GM19025 (cell line): ENCODE measurements at regions not wholly inside any gene's neighbourhood (a gene's known extent, or its start where the extent isn't known, plus 50 kb on each side); places are given as distances from the start of the nearest gene placed in this dataset.

Source experiments
- ATAC-seq: cut with Tn5 transposase; IDR thresholded peaks from one replicate; pipeline ENCODE4 v1.9.1; 2021; ENCODE audit warnings: mild to moderate bottlenecking, low read depth, moderate library complexity; ENCODE audit not compliant: unreplicated experiment

DNA sequence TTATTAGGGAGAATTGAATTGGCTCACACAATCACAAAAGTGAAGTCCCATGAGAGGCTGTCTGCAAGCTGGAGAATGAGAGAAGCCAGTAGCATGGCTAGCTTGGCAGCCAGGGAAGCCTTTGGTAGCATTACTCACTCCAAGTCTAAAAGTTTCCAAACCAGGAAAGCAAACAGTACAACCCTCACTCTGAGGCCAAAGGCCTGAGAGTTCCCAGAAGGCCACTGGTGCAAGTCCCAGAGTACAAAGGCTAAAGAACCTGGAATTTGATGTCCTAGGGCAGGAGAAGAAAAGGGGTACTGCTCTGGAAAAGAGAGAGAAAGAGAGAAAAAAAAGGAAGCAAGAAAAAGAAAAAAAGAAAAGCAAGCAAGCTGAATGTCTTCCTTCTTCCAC, 318.2 kb downstream of the RND3 start:
- no peak for ATAC-seq

DNA sequence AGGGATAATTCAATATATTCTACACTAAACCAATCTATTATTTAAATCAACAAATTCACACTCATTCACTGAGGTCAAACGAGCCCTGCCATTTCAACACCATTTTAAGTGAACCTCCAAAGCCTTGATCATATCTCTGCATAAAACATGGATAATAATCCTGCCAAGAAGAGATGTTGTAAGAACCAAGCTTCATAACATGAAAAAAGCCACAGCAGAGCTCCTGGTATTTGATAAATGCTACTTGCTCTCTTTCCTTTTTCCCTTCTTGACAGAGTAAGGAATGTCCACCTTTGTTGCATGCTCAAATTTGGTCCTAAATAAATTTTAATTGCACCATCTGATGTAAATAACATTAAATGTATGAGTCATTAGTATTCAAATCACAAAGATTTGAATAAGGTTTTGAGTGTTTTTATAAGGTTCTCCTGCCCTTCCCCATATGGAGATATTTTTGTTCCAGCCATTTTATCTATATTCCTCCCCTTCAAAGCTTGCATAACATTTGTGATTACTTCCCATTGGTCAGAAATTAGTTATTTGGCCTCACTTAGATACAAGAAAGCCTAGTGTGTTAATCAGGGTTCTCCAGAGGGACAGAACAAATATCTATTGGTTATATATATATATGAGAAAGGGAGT, 318.8 kb downstream of the RND3 start:
- no peak for ATAC-seq

DNA sequence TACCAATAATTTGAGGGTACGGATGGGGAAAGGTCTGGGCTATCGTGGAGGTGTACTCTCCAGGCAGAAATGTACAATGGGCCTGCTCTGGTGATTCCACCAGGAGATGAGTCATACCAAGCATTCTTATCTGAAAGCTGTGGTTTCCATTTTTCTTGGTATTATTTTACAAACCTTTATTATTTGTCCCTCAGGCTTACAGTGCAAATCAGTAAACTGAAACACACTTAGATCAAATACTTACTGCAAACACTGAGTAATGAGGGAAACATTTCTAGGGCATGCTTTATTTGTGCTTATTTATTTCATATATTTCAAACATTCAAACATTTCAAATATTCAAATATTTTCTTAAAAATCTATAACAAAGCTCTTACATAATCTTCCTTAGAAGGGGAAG, 319.8 kb downstream of the RND3 start:
- peak; percentile 64 for ATAC-seq

DNA sequence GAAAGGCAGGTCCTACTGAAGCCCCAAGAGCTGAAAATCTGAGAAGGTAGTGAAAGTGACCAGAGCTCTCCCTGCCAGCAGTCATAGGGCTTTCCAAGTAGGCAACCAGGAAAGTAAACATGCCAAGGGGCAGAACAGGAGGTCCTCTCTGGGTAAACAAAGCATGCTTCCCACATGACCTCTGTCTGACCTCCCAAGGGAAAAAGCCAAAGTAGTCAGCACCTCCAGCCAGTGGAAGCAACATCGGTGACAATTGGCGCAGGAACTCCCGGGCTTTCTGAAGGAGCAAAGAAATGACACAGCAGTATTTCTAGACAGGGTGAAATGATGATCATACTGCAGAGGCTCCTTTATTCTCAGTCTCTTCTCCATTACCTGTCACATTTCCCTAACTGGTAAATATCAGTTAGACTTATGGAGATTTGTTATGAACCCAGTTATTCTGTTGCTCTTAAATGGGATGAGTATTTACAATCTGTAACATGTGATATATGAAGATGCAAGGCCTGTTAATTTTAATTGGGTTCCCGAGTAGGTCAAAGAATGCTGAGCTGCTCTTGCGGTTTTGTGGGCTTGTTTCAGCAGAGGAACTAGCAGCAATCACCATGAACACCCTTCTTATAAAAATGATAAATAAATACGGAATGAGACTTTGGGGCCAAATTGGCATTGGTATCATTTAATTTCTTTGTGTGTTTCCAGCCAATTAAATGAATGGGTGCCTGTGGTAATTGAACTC, 321.0 kb downstream of the RND3 start:
- ATAC-seq = no peak

DNA sequence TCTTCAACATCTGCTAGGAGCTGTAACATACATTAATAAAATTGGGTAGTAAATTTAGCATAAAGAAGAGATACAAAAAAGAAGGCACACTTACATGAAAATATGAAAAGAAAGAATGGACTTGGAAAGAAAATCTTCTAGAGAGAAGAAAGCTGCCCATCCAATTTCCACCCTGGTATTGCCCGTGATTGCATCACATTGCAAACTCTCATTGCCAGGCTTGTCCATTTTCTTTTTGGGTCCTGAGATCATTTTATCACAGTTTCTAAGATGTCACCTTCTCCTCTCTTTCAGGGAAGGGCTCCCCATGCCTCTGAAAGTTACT, 321.5 kb downstream of the RND3 start:
- no peak for ATAC-seq

DNA sequence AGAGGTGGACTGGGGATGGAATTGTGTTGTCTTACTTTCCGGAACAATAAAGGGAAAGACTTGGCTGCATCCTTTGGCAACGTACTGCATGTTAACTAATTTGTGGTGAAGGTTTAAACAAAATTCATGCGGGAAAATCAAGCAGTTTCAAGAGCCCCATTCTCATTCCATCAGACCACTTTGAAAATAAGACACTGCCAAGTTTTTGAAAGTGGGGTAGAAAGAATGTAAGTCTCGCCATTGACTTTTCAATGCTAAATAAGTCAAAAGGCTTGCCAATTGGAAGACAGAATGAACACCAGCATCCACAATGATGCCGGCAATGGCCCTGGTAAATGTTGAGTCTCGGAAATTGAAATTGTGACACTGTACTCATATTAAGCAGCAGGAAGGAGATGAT, 322.0 kb downstream of the RND3 start:
- no peak for ATAC-seq

DNA sequence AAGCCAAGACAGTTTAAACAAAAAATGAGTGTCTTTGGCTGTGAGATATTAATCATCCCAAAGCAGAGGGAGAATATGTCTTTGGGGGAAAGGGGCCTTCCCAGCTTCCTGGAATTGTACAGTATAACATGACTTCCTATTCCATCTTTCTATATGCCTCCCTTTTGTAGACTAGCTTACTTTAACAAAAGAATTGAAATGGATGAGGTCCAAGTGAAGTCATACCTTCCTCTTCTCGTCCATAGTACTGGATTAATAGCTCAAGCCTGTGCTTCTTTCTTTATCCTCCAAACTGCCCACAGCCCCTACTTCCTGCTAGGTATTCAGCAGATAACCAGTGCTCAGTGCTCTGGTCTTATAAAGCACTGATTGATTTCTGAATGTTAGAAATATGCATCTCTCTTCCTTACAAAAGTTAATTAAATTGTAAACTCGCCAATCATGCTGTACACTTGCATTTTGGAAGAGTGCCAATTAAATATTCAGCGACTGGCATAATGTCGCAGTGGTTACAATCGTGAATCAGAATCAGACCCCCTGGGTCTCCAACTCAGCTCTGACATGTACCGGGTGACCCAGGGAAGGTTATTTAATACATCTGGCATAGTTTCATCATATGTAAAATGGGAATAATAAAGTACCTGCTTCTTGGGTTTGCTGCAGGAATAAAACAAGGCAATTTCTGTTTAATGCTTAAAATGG, 325.1 kb downstream of the RND3 start:
- ATAC-seq = no peak

DNA sequence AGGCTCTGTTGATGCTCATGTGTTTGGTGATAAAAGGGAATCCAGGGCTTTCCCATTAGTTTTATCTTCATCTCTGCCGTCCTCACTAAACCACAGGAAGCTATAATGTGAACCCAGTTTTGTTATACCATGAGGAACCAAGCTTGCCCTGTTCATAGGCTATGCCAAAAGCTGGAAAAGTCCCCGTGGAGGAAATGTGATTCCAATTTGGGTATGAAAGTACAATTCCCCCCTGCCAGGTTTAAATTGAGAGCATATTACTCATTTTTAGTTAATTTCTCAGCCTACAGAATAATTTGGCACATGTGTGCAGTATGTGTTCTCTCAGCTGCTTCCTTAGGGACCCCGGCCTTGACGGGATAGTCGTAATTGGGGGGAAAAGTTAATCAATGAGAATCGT, 327.4 kb downstream of the RND3 start:
- ATAC-seq = no peak

DNA sequence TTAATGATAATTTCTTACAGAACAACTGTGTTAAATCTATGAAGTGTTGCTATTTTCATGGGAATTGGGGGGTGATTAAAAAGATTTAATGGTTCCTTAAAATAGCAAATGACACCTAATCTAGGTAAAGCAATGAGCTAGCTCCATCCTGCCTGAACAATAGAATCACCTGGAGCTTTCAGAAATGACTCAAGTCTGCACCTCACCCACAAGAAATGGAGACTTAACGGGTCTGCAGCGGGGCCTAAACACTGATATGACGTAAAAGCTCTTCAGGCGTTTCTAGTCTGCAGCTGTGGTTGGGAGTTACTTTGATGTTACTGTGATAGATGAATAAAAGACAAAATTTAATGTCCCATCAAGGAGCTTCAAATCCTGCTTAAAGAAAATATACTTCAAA, 328.2 kb downstream of the RND3 start:
- no peak for ATAC-seq

DNA sequence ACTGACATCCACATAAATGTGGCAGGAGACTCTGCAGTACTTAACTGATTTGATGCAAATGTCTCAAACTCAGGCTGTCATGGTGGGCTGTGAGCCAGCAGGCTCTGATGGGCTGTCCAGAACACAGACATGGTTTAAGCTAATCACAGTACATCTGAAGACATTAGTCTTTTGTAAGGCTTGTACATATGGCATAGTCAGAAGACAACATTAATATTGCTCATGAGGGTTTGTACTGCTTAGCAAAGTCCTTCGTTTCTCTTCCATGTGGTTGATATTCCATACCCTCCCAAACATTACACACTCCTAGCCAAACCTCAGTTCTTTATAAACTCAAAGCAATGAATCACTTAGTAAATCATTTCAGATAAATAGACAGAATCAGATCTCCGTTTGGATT, 330.6 kb downstream of the RND3 start:
- ATAC-seq = no peak

DNA sequence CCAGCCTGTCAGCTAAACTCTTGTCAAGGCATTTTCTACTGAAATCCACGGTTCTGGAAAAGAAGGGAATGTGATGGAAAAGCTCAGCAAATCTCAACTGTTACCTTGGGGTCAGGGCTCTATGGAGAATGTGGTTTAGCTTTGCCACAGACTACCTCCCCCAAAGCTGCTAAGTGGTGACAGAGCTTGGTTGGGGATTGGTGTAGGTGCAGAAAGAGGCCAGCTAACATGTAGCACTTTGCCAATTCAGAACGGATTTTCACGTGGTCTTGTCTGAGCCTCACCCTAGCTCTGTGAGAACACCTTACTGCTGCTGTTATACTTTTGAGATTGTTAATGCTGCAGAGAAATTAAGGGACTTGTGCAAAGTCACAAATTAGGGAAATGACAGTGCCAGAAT, 331.1 kb downstream of the RND3 start:
- no peak for ATAC-seq

DNA sequence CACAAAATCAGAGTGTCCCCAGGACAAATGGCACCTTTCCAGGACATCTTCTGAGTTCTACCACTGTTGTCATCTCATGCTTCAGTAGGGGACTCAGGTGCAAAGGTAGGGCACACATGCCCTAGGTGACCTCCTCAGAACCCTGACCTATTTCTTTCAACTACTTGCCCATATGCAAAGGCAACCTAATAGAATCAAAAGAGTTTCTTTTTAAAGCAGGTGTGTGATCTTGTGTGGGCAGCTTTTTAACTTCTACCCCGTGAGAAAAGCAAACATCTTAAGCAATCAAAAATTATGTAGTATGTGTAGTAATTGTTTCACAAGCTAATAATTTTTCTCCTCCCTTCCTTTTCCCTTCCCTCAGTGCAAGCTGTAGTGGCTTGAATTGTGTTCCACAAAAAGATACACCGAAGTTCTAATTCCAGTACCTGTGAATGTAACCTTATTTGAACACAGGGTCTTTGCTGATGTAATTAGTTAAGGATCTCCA, 333.1 kb downstream of the RND3 start:
- ATAC-seq = no peak

DNA sequence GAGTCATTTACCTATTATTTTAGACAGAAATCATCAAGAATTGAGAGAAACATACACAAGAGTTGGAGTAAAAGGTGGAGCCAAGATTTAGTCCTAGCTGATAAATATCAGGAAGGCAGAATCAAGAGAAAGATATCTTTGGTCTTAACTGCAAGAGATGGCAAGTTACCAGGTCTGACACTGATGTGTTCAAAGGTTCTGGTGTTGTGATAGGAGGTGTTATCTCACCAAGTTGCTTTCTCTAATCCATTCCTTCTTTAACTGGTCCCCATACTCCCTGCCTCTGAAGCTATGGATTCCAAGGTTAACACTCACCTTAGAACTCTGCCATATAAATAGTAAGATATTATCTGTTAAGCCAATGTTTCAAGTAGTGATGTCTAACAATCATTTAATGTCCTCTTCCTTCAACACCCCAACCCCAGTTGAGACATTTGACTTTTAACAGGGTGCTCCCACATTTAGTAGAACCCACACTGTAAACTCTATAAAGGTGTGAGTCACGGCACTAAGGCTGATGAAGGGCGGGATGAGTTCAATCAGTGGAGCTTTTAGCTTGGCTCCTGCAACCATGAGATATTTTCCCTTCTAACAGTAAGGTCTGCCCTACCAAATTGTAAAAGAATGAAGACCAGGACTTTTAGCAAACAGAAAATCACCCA, 333.7 kb downstream of the RND3 start:
- no peak for ATAC-seq

DNA sequence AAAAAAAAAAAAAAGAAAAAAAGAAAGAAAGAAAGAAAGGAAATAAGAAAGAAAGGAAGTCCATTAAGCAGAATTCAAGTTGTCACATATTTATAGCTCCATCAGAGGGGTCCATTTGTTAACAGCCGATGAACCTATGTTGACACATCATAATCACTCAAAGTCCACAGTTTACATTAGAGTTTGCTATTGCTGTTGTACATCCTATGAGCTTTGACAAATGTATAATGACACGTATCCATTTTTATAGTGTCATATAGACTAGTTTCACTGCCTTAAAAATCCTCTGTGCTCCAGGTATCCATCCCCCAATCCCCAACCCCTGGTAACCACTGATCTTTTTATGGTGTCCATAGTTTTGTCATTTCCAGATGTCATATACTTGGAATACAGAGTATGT, 335.2 kb downstream of the RND3 start:
- no peak for ATAC-seq

DNA sequence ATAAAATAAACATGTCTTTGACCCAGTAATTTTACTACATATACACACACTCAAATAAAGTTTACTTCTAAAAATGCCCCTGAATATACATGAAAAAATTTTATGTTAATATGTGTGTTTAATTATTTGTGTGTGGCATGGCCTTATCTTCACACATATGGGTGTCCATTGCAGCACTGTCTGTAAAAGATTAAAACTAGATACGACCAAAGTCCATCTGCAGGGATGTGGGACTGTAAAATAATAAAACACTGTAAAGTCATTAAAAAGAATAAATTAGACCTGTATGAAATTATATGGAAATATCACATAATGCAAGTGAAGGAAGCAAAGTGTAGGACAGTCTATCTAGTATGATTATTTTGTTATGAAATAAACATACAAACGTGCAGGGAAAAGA, 337.3 kb downstream of the RND3 start:
- no peak for ATAC-seq

DNA sequence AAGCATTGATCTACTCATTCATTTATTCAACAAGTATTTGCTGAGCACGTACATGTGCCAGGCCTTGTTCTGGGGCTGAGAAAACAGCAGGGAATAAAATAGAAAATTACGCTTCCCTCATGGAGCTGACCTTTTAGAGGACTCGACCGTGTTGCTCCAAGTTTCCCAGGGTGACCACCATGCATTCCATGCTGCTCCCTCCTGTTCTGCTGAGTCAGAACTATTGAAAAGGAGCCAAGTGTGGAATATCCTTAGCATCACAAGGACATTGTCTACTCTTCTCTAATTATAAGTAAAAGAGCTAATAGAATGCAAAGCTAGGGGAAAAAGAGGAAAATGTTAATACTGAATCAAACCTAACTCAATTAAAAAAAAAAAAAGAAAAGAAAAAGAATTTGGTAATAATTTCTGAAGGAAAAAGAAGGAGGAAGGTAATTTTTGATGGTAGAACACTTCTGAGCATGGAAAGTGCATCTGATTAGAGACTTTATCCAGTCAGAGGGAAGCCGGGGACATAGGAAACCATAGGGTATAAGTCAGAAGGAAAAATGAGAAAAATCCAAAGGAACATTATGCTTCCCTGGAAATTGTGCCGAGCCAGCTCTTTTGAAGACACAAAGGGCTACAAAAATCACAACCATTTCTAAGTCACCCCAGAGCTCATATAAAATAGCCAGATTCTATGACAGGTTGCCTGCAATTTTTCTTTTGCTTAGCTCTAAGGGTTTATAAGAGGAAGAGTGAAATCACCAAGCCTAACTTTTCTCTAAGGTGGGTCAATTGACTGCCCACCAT, 339.4 kb downstream of the RND3 start:
- no peak for ATAC-seq

DNA sequence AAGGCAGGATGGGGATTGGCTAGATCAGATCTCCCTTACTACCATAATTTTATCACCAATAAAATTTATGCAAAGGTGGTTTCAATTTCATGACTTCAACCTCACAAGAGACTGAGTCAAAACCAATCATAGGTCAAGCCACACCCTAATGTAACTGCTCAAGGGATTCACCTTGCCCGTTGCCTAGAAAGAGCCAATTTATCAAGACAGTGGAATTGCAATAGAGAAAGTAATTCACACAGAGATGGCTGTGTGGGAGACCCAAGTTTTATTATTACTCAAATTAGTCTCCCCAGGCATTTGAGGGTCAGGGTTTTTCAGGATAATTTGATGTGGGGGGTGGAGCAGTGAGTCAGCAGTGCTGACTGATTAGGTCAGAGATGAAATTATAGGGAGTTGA, 340.6 kb downstream of the RND3 start:
- no peak for ATAC-seq

DNA sequence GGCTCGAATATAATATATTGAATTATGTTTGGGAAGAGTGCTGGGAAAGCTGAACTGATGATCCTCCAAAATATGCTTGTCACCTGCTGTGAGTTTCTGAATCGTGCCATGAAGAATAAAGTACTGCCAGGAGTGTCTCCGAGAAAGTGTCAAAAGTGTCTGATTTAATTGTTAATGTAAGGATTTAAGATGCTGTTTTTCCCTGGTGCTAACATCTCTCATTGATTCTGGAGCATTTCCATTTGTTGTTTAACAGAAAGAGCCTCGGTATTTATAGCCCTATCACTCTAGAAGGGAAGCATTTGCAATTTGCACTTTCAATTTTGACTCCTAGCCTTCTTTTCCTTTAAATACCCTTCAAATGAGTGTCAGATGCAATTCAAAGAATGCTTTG, 342.2 kb downstream of the RND3 start:
- ATAC-seq = no peak

DNA sequence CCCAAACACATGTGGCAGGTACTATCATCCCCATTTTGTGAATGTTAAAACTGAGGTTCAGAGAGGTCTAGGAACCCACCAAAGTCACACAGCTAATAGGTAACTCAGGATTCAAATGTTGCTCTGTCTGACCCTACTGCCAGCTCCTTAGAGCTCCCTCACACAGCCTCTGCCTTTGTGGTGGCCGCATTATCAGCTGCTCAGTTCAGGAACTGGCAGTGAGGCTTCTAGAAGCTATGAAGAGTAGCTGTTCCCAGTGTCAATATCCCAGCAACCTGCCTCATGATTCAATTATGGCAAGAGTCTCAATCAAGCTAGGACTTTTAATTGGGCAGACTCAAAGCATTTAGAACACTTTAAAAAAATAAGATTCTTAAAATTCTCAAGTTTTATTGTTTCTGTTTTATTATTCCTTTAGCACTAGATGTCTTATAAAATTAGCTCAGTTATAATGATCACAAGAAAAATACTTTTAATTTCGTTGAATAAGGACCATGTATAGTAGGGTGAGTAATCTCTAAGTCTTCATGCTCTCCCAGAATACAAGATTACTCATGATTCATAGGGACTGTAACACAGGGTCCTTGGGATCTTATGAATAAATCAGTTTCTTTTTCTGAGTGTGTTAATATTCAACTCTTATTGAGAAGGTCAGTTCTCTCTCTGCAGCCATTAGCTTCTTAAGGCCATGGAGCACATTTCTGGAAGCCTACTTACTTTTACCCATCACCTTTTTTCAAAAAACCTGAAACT, 342.7 kb downstream of the RND3 start:
- no peak for ATAC-seq

DNA sequence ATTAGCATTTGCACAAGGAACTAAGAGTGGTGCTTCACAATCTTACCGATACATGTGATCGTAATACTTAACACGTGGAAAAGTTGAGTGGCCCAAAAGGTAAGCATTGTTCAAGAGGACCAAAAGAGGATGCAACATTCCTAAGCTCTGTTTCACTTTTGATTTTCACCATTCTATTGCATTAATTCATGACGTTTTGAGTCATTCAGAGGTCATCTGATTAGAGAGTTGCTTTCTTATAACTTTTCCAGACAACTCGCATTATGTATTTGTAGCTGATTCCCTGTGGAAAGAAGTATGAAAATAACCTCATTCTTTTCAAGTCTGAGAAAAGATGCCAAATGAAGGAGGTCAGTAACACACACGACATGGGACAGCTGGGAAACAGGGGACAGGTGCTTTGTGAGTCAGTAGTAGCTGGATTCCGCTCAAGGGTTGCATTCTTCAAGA, 344.4 kb downstream of the RND3 start:
- ATAC-seq = no peak
